Mesenchymal stem cell (in vitro differentiated cells and primary cell): ENCODE measurements at regions not wholly inside any gene's neighbourhood (a gene's known extent, or its start where the extent isn't known, plus 50 kb on each side); places are given as distances from the start of the nearest gene placed in this dataset.

Experiments
- DNase-seq: peaks from one replicate; pipeline ENCODE4 v3.0.0-alpha.2; 2013
- H2AFZ ChIP-seq: one replicate; pipeline ENCODE4 v1.6.1; 2013; ENCODE audit warnings: low read depth, mild to moderate bottlenecking, control low read depth, inconsistent platforms, low read length, moderate library complexity
- H2AK5ac ChIP-seq: 2 replicates; pipeline ENCODE4 v1.6.1; 2013; ENCODE audit warnings: low read length, moderate library complexity, mild to moderate bottlenecking, inconsistent platforms; ENCODE audit not compliant: severe bottlenecking
- H2BK120ac ChIP-seq: one replicate; pipeline ENCODE4 v1.6.1; 2013; ENCODE audit warnings: low read depth, mild to moderate bottlenecking, inconsistent platforms, low read length, moderate library complexity
- H2BK12ac ChIP-seq, 2 experiments: one replicate each; pipeline ENCODE4 v1.6.1; 2013; ENCODE audit warnings: inconsistent platforms in 2 of 2, low read length in 2 of 2, mild to moderate bottlenecking in 2 of 2, moderate library complexity in 2 of 2, control low read depth in 1 of 2
- H2BK15ac ChIP-seq: one replicate; pipeline ENCODE4 v1.6.1; 2013; ENCODE audit warnings: mild to moderate bottlenecking, low read depth, inconsistent platforms; ENCODE audit not compliant: poor library complexity, severe bottlenecking
- H2BK5ac ChIP-seq: 2 replicates; pipeline ENCODE4 v1.6.1; 2013; ENCODE audit warnings: low read depth, mild to moderate bottlenecking, low read length, control low read depth, inconsistent platforms; ENCODE audit not compliant: poor library complexity, severe bottlenecking
- H3K14ac ChIP-seq, 2 experiments: one replicate each; pipeline ENCODE4 v1.6.1; 2013; ENCODE audit warnings: inconsistent platforms in 2 of 2, low read length in 2 of 2, control low read depth in 1 of 2, mild to moderate bottlenecking in 1 of 2, moderate library complexity in 1 of 2
- H3K18ac ChIP-seq, 2 experiments: one replicate each; pipeline ENCODE4 v1.6.1; 2013; ENCODE audit warnings: inconsistent platforms in 2 of 2, low read length in 2 of 2, control low read depth in 1 of 2, low read depth in 1 of 2, mild to moderate bottlenecking in 1 of 2
- H3K23ac ChIP-seq, 2 experiments: one replicate each; pipeline ENCODE4 v1.6.1; 2013; ENCODE audit warnings: inconsistent platforms in 2 of 2, low read length in 2 of 2, mild to moderate bottlenecking in 2 of 2, moderate library complexity in 2 of 2, control low read depth in 1 of 2
- H3K27ac ChIP-seq: 2 replicates; pipeline ENCODE4 v1.5.1; 2013; ENCODE audit warnings: mild to moderate bottlenecking, moderate library complexity, low read length, control low read depth, inconsistent platforms; ENCODE audit not compliant: poor library complexity, severe bottlenecking
- H3K27me3 ChIP-seq, 2 experiments: 2 replicates each; pipeline versions ENCODE4 v1.6.1 to v1.7.0; 2013; ENCODE audit warnings: low read length in 2 of 2, mild to moderate bottlenecking in 2 of 2, moderate library complexity in 2 of 2, control low read depth in 1 of 2, inconsistent platforms in 1 of 2; ENCODE audit not compliant: control insufficient read depth in 1 of 2, insufficient read depth in 1 of 2
- H3K36me3 ChIP-seq, 2 experiments: 2 replicates each; pipeline versions ENCODE4 v1.6.1 to v1.7.0; 2013; ENCODE audit warnings: low read length in 2 of 2, control low read depth in 1 of 2, inconsistent platforms in 1 of 2, low read depth in 1 of 2, mild to moderate bottlenecking in 1 of 2; ENCODE audit not compliant: insufficient read depth in 2 of 2, control insufficient read depth in 1 of 2
- H3K4ac ChIP-seq, 2 experiments: one replicate each; pipeline ENCODE4 v1.6.1; 2013; ENCODE audit warnings: inconsistent platforms in 2 of 2, low read length in 2 of 2, mild to moderate bottlenecking in 2 of 2, moderate library complexity in 2 of 2, control low read depth in 1 of 2, low read depth in 1 of 2
- H3K4me1 ChIP-seq: 2 replicates; pipeline ENCODE4 v1.6.1; 2013; ENCODE audit warnings: low read depth, low read length, control low read depth; ENCODE audit not compliant: control insufficient read depth, insufficient read depth
- H3K4me2 ChIP-seq: 2 replicates; pipeline ENCODE4 v1.6.1; 2013; ENCODE audit warnings: low read length, mild to moderate bottlenecking, inconsistent platforms; ENCODE audit not compliant: poor library complexity, severe bottlenecking
- H3K4me3 ChIP-seq, 2 experiments: 2 replicates each; pipeline versions ENCODE4 v1.5.1 to v1.7.0; 2013; ENCODE audit warnings: low read length in 2 of 2, mild to moderate bottlenecking in 2 of 2, control low read depth in 1 of 2, low read depth in 1 of 2; ENCODE audit not compliant: insufficient read depth in 1 of 2
- H3K79me1 ChIP-seq: replicated peaks from 2 replicates; pipeline ENCODE4 v1.6.1; 2013; ENCODE audit warnings: mild to moderate bottlenecking, control low read depth, low read length, inconsistent platforms; ENCODE audit not compliant: poor library complexity, severe bottlenecking
- H3K9ac ChIP-seq: 2 replicates; pipeline ENCODE4 v1.7.0; 2013; ENCODE audit warnings: mild to moderate bottlenecking, low read length, moderate library complexity
- H3K9me3 ChIP-seq: 2 replicates; pipeline ENCODE4 v1.7.0; 2013; ENCODE audit warnings: mild to moderate bottlenecking, low read length; ENCODE audit not compliant: control insufficient read depth
- H4K8ac ChIP-seq: one replicate; pipeline ENCODE4 v1.6.1; 2013; ENCODE audit warnings: inconsistent platforms, mild to moderate bottlenecking, low read length, moderate library complexity
- H4K91ac ChIP-seq: one replicate; pipeline ENCODE4 v1.6.1; 2013; ENCODE audit warnings: mild to moderate bottlenecking, low read length, inconsistent platforms
- WGBS: methylation state at CpG from one replicate; pipeline ENCODE4 v1.1.7; 2013; ENCODE audit warnings: mixed read lengths; 5-methylcytosine and 5-hydroxymethylcytosine counted together

DNA sequence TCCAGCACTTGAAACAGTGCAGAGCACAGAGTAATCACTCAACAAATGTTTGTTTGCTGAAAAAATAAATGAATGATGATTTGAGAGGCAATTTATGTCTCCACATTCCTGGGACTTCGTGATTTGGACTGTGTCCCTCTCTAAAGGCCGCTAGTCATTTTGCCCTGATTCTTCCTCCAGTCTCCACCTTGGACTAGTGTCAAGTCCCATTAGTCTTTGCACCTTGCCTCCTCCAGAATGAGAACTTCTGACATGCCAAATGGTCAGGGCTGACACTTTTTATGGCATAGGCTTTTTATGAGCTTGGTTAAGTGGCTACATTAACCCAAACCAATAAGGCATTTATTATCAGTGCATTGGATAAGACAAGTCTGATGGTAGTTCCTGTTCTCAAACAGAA, 65.1 kb upstream of the POF1B start:
- H3K9ac ChIP-seq: no peak overlapping the region
- WGBS: 30% methylated on average over 2 of the region's 2 CpGs

More for the DNA sequence above, 65.1 kb upstream of the POF1B start:
- Histone ChIP-seq H3K9me3 (peaks cover 31% of the 10 kb centered on the region), H3K27ac (no peak overlapping the region), H2BK15ac (no peak overlapping the region), H3K4me3 (no peak overlapping the region), H2BK12ac (no peak overlapping the region), H3K36me3 (no peaks in the 10 kb centered on the region), H4K8ac (no peak overlapping the region), H4K91ac (no peak overlapping the region), H3K79me1 (no peaks in the 10 kb centered on the region), H3K4me2 (no peak overlapping the region), H3K4ac (no peak overlapping the region), H3K4me1 (no peaks in the 10 kb centered on the region), H2AFZ (no peak overlapping the region), H3K18ac (no peak overlapping the region), H2AK5ac (no peak overlapping the region), H2BK5ac (no peak overlapping the region), H3K14ac (no peak overlapping the region), H3K27me3 (no peaks in the 10 kb centered on the region), H3K23ac (no peak overlapping the region), H2BK120ac (no peak overlapping the region)
- no peak for DNase-seq
